H1 (cell line): ENCODE measurements at regions not wholly inside any gene's neighbourhood (a gene's known extent, or its start where the extent isn't known, plus 50 kb on each side); places are given as distances from the start of the nearest gene placed in this dataset.

ENCODE experiments used
- ASH2L ChIP-seq: fragments of 200-600, 300-600 bp; sonication (generic); IDR thresholded peaks from one replicate; pipeline ENCODE4 v1.7.1; 2017; ENCODE audit warnings: low read length
- BRCA1 ChIP-seq: IDR thresholded peaks from 2 replicates; pipeline ENCODE4 v1.6.1; 2012; ENCODE audit warnings: low read depth, low read length, improper control_type of control experiment
- EGR1 ChIP-seq: IDR thresholded peaks from 2 replicates; pipeline ENCODE4 v1.6.1; 2011; ENCODE audit warnings: low read depth, low read length, borderline replicate concordance
- GABPA ChIP-seq: IDR thresholded peaks from 2 replicates; pipeline ENCODE4 v1.6.1; 2011; ENCODE audit warnings: mild to moderate bottlenecking, low read length, moderate library complexity, borderline replicate concordance; ENCODE audit not compliant: insufficient read depth
- JUND ChIP-seq: IDR thresholded peaks from 2 replicates; pipeline ENCODE4 v1.6.1; 2011; ENCODE audit warnings: mild to moderate bottlenecking, improper control_type of control experiment, low read length
- NRF1 ChIP-seq: IDR thresholded peaks from 2 replicates; pipeline ENCODE4 v1.6.1; 2011; ENCODE audit warnings: mild to moderate bottlenecking, low read depth, low read length, improper control_type of control experiment
- TEAD4 ChIP-seq: IDR thresholded peaks from 2 replicates; pipeline ENCODE4 v1.6.1; 2012; ENCODE audit warnings: low read depth, low read length, inconsistent platforms, mixed read lengths
- TF ChIP-seq, protein P1 (sequence below): fragments of 300-600 bp; sonication (generic); IDR thresholded peaks from 2 replicates; pipeline ENCODE4 v1.7.1; 2012; ENCODE audit warnings: low read length, moderate library complexity, mild to moderate bottlenecking, inconsistent platforms; ENCODE audit not compliant: insufficient replicate concordance
- TF ChIP-seq, protein P2 (sequence below): IDR thresholded peaks from 2 replicates; pipeline ENCODE4 v1.6.1; 2012; ENCODE audit warnings: low read length, inconsistent platforms

DNA sequence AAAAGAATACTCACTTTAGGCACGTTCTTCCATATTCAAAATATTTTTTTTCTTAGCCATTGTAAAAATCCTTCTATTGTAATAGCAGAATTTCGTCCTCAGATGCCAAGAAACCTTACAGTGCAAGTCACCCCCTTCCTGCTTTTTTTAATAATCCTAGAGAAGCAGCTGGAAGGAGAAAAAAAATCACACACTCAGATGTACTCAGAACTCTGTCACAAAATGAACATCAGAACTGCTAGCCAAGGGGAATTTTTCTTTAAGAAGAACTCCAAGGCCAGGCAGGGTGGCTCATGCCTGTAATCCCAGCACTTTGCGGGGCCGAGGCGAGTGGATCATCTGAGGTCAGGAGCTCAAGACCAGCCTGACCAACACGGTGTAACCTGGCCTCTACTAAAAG is 127.3 kb upstream of the SPATS2L start (continued):
- TF ChIP-seq, protein P1, sequence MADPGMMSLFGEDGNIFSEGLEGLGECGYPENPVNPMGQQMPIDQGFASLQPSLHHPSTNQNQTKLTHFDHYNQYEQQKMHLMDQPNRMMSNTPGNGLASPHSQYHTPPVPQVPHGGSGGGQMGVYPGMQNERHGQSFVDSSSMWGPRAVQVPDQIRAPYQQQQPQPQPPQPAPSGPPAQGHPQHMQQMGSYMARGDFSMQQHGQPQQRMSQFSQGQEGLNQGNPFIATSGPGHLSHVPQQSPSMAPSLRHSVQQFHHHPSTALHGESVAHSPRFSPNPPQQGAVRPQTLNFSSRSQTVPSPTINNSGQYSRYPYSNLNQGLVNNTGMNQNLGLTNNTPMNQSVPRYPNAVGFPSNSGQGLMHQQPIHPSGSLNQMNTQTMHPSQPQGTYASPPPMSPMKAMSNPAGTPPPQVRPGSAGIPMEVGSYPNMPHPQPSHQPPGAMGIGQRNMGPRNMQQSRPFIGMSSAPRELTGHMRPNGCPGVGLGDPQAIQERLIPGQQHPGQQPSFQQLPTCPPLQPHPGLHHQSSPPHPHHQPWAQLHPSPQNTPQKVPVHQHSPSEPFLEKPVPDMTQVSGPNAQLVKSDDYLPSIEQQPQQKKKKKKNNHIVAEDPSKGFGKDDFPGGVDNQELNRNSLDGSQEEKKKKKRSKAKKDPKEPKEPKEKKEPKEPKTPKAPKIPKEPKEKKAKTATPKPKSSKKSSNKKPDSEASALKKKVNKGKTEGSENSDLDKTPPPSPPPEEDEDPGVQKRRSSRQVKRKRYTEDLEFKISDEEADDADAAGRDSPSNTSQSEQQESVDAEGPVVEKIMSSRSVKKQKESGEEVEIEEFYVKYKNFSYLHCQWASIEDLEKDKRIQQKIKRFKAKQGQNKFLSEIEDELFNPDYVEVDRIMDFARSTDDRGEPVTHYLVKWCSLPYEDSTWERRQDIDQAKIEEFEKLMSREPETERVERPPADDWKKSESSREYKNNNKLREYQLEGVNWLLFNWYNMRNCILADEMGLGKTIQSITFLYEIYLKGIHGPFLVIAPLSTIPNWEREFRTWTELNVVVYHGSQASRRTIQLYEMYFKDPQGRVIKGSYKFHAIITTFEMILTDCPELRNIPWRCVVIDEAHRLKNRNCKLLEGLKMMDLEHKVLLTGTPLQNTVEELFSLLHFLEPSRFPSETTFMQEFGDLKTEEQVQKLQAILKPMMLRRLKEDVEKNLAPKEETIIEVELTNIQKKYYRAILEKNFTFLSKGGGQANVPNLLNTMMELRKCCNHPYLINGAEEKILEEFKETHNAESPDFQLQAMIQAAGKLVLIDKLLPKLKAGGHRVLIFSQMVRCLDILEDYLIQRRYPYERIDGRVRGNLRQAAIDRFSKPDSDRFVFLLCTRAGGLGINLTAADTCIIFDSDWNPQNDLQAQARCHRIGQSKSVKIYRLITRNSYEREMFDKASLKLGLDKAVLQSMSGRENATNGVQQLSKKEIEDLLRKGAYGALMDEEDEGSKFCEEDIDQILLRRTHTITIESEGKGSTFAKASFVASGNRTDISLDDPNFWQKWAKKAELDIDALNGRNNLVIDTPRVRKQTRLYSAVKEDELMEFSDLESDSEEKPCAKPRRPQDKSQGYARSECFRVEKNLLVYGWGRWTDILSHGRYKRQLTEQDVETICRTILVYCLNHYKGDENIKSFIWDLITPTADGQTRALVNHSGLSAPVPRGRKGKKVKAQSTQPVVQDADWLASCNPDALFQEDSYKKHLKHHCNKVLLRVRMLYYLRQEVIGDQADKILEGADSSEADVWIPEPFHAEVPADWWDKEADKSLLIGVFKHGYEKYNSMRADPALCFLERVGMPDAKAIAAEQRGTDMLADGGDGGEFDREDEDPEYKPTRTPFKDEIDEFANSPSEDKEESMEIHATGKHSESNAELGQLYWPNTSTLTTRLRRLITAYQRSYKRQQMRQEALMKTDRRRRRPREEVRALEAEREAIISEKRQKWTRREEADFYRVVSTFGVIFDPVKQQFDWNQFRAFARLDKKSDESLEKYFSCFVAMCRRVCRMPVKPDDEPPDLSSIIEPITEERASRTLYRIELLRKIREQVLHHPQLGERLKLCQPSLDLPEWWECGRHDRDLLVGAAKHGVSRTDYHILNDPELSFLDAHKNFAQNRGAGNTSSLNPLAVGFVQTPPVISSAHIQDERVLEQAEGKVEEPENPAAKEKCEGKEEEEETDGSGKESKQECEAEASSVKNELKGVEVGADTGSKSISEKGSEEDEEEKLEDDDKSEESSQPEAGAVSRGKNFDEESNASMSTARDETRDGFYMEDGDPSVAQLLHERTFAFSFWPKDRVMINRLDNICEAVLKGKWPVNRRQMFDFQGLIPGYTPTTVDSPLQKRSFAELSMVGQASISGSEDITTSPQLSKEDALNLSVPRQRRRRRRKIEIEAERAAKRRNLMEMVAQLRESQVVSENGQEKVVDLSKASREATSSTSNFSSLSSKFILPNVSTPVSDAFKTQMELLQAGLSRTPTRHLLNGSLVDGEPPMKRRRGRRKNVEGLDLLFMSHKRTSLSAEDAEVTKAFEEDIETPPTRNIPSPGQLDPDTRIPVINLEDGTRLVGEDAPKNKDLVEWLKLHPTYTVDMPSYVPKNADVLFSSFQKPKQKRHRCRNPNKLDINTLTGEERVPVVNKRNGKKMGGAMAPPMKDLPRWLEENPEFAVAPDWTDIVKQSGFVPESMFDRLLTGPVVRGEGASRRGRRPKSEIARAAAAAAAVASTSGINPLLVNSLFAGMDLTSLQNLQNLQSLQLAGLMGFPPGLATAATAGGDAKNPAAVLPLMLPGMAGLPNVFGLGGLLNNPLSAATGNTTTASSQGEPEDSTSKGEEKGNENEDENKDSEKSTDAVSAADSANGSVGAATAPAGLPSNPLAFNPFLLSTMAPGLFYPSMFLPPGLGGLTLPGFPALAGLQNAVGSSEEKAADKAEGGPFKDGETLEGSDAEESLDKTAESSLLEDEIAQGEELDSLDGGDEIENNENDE: no peak
- TF ChIP-seq ASH2L: no peak
- TF ChIP-seq JUND: no peak
- TF ChIP-seq TEAD4: no peak
- no peak for TF ChIP-seq BRCA1
- no peak for TF ChIP-seq NRF1
- no peak for TF ChIP-seq GABPA
- no peak for TF ChIP-seq EGR1
- TF ChIP-seq, protein P2, sequence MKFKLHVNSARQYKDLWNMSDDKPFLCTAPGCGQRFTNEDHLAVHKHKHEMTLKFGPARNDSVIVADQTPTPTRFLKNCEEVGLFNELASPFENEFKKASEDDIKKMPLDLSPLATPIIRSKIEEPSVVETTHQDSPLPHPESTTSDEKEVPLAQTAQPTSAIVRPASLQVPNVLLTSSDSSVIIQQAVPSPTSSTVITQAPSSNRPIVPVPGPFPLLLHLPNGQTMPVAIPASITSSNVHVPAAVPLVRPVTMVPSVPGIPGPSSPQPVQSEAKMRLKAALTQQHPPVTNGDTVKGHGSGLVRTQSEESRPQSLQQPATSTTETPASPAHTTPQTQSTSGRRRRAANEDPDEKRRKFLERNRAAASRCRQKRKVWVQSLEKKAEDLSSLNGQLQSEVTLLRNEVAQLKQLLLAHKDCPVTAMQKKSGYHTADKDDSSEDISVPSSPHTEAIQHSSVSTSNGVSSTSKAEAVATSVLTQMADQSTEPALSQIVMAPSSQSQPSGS: no peak
- TF ChIP-seq, all 59 proteins: peak for 0
